Progenitor cell of endocrine pancreas (in vitro differentiated cells): ENCODE measurements at regions not wholly inside any gene's neighbourhood (a gene's known extent, or its start where the extent isn't known, plus 50 kb on each side); places are given as distances from the start of the nearest gene placed in this dataset.

ENCODE experiments used
- DNase-seq: peaks from one replicate; pipeline ENCODE4 v3.0.0; 2021; ENCODE audit warnings: low spot score; ENCODE audit not compliant: unreplicated experiment
- H3K27ac Mint-ChIP-seq: 2 replicates; pipeline ENCODE4 v1.8.0; 2021; ENCODE audit warnings: mild to moderate bottlenecking, moderate library complexity, mixed read lengths
- H3K27me3 Mint-ChIP-seq: 2 replicates; pipeline ENCODE4 v1.8.0; 2021; ENCODE audit warnings: mixed read lengths
- H3K36me3 Mint-ChIP-seq: 2 replicates; pipeline ENCODE4 v1.8.0; 2022; ENCODE audit warnings: mixed read lengths; ENCODE audit not compliant: insufficient read depth
- H3K4me1 Mint-ChIP-seq: 2 replicates; pipeline ENCODE4 v1.8.0; 2021; ENCODE audit warnings: low read depth, mixed read lengths
- H3K4me3 Mint-ChIP-seq: 2 replicates; pipeline ENCODE4 v1.8.0; 2021; ENCODE audit warnings: low read depth, mild to moderate bottlenecking, moderate library complexity, mixed read lengths
- H3K9me3 Mint-ChIP-seq: 2 replicates; pipeline ENCODE4 v1.8.0; 2021; ENCODE audit warnings: low read depth, mixed read lengths
- TF ChIP-seq, protein P1 (sequence below): fragments of 200-600 bp; sonication (generic); IDR thresholded peaks from one replicate; pipeline ENCODE4 v1.5.0; 2021; ENCODE audit warnings: antibody characterized with exemption, mild to moderate bottlenecking; ENCODE audit not compliant: unreplicated experiment

DNA sequence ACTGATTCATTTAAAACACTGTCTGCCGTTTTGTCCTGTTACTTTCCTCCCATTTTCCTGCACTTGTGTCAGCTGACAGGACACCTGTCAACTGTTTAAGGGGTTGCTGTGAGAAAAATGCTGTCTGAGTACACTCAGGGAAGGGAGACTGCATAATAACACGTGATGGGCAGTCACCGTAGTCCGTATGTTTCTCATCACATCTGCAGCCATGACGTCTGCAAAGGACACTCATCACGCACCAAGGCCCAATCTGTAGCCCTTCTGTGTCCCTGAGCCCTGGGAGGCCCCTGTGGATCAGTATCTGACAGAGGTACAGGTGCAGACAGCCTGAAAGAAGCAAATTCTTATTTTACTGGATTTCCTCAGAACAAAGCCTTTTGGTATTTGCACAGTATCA lies 396.3 kb downstream of the YTHDC2 start:
- Mint-ChIP-seq H3K4me1 (no peaks in the 10 kb centered on the region), H3K27me3 (peaks cover 20% of the 10 kb centered on the region), H3K9me3 (no peaks in the 10 kb centered on the region), H3K4me3 (no peak overlapping the region), H3K27ac (no peak overlapping the region), H3K36me3 (no peaks in the 10 kb centered on the region)
- DNase-seq, result no peak
- TF ChIP-seq, protein P1, sequence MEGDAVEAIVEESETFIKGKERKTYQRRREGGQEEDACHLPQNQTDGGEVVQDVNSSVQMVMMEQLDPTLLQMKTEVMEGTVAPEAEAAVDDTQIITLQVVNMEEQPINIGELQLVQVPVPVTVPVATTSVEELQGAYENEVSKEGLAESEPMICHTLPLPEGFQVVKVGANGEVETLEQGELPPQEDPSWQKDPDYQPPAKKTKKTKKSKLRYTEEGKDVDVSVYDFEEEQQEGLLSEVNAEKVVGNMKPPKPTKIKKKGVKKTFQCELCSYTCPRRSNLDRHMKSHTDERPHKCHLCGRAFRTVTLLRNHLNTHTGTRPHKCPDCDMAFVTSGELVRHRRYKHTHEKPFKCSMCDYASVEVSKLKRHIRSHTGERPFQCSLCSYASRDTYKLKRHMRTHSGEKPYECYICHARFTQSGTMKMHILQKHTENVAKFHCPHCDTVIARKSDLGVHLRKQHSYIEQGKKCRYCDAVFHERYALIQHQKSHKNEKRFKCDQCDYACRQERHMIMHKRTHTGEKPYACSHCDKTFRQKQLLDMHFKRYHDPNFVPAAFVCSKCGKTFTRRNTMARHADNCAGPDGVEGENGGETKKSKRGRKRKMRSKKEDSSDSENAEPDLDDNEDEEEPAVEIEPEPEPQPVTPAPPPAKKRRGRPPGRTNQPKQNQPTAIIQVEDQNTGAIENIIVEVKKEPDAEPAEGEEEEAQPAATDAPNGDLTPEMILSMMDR, result no peak

DNA sequence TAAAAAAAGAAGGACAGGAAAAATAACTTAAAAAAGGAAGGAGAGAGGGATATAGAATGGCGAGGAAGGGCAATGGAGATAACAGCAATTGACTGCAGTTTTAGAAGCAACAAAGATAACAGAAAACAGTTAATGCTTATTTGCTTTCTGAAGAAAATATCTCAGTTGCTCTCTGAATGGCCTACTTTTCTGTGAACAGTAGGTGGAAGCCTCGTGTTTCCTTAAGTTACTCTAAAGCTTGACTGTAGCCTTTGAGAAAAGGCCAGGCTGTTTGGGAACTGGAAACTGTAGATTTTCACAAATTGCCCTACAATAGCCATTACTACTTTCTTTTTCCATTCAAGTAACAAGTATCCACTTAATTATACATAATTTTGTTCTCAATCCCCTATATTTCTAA lies 404.5 kb downstream of the YTHDC2 start:
- DNase-seq, result no peak
- no peaks in the 10 kb centered on the region for H3K9me3 Mint-ChIP-seq

DNA sequence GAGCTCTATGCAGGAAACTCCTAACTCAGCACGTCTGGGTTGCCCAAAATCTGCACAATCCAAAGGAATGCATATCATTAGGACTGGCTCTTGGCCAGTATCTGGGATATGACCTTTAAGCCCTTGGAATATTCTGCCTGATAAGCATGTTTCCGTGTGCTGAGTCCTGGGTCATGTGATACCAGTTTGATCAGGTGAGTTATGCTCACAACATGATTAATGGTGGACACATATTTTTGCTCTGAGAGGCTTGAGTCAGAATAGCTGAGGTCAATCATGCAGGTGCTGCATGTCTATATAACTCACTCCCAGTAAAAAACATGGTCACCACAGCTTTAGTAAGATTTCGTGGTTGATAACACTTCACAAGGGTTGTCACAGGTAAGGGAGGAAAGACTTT lies 408.8 kb downstream of the YTHDC2 start:
- H3K27ac Mint-ChIP-seq, result no peak overlapping the region

More for the DNA sequence above, 404.5 kb downstream of the YTHDC2 start:
- no peaks in the 10 kb centered on the region for H3K36me3 Mint-ChIP-seq
- TF ChIP-seq, protein P1, result no peak
- H3K4me3 Mint-ChIP-seq, result no peak overlapping the region
- peaks cover 38% of the 10 kb centered on the region for H3K27me3 Mint-ChIP-seq
- H3K4me1 Mint-ChIP-seq, result peaks cover 3% of the 10 kb centered on the region
- H3K27ac Mint-ChIP-seq, result no peak overlapping the region

DNA sequence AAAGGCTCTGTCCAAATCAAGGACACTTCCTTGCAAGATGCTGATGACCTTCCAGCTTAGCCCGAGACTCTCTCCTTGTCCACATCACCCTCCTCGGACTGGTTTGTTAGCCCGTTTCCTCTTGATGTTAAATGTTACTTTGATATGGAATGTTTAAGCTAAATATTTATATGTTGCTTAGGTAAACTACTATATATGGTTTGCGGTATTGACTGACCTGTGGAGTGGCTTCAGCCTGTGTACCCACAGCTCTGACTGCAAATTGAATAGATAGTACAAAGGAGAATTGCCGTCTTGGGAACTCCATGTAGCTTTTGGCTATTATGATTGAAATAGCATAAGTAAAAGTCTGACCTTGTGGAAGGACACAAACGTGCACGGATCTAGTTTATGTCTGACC lies 422.0 kb downstream of the YTHDC2 start:
- no peak for DNase-seq
- H3K27me3 Mint-ChIP-seq, result peaks cover 72% of the 10 kb centered on the region
- no peaks in the 10 kb centered on the region for H3K9me3 Mint-ChIP-seq
- no peak overlapping the region for H3K27ac Mint-ChIP-seq
- no peak overlapping the region for H3K4me3 Mint-ChIP-seq
- TF ChIP-seq, protein P1, result no peak
- H3K4me1 Mint-ChIP-seq, result peaks cover 3% of the 10 kb centered on the region
- H3K36me3 Mint-ChIP-seq, result no peaks in the 10 kb centered on the region

More for the DNA sequence above, 408.8 kb downstream of the YTHDC2 start:
- Mint-ChIP-seq H3K4me3 (no peak overlapping the region), H3K36me3 (no peaks in the 10 kb centered on the region), H3K9me3 (peaks cover 6% of the 10 kb centered on the region), H3K4me1 (peaks cover 6% of the 10 kb centered on the region), H3K27me3 (peaks cover 53% of the 10 kb centered on the region)
- DNase-seq, result no peak
- TF ChIP-seq, protein P1, result no peak

DNA sequence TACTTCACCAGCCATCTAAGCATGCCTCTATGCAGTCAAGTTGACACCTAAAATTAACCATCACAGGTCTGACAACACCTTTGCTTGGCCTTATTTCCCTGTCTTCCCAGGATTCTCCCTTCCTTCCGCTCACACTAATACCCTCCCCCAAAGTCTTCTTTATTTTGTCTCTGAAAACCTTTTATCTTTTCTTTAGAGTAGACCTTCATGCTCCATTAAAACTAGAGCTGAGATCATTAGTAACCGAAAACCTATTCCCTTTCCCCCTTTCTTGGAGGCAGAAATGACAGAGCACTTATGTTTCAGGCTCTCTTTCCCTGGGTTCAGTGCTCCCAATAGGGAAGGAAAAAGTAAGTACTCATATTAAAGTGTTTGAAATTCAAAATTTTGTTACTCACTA lies 423.8 kb downstream of the YTHDC2 start:
- no peaks in the 10 kb centered on the region for H3K9me3 Mint-ChIP-seq
- H3K4me3 Mint-ChIP-seq, result no peak overlapping the region
- peaks cover 3% of the 10 kb centered on the region for H3K4me1 Mint-ChIP-seq
- peaks cover 79% of the 10 kb centered on the region for H3K27me3 Mint-ChIP-seq
- no peaks in the 10 kb centered on the region for H3K36me3 Mint-ChIP-seq
- no peak for DNase-seq
- H3K27ac Mint-ChIP-seq, result no peak overlapping the region
- TF ChIP-seq, protein P1, result no peak
